Fibroblast of lung (primary cell): ENCODE measurements at regions not wholly inside any gene's neighbourhood (a gene's known extent, or its start where the extent isn't known, plus 50 kb on each side); places are given as distances from the start of the nearest gene placed in this dataset.

Experiments used
- DNase-seq, 2 donors: peaks; one replicate each; pipeline versions ENCODE4 v3.0.0 to v3.0.0-alpha.2; 2010; ENCODE audit warnings: low read depth in 2 of 2
- H2AFZ ChIP-seq: 2 replicates; pipeline ENCODE4 v1.5.1; 2012; ENCODE audit warnings: low read length, control low read depth, inconsistent platforms
- H3K27ac ChIP-seq: 2 replicates; pipeline ENCODE4 v1.5.1; 2011; ENCODE audit warnings: low read length, control low read depth; ENCODE audit not compliant: insufficient read depth
- H3K27me3 ChIP-seq: 2 replicates; pipeline ENCODE4 v1.5.1; 2011; ENCODE audit warnings: mild to moderate bottlenecking, low read length; ENCODE audit not compliant: control insufficient read depth, insufficient read depth
- H3K36me3 ChIP-seq: 2 replicates; pipeline ENCODE4 v1.5.1; 2011; ENCODE audit warnings: low read length; ENCODE audit not compliant: control insufficient read depth, insufficient read depth
- H3K4me1 ChIP-seq: 2 replicates; pipeline ENCODE4 v1.5.1; 2011; ENCODE audit warnings: low read length; ENCODE audit not compliant: control insufficient read depth, insufficient read depth; ENCODE audit errors: extremely low read depth
- H3K4me2 ChIP-seq: 2 replicates; pipeline ENCODE4 v1.5.1; 2011; ENCODE audit warnings: low read length, control low read depth; ENCODE audit not compliant: insufficient read depth; ENCODE audit errors: extremely low read depth
- H3K4me3 ChIP-seq, 4 experiments: fragments of 200-600 bp in 1 of 4; sonication (generic) in 1 of 4; replicated peaks in 1 of 4; 2 replicates each; pipeline ENCODE4 v1.5.1; 2011 to 2016; ENCODE audit warnings: low read length in 4 of 4, low read depth in 3 of 4, mild to moderate bottlenecking in 3 of 4, control low read depth in 2 of 4, inconsistent platforms in 1 of 4, mixed read lengths in 1 of 4; ENCODE audit not compliant: insufficient read depth in 1 of 4; ENCODE audit errors: control extremely low read depth in 1 of 4
- H3K79me2 ChIP-seq: 2 replicates; pipeline ENCODE4 v1.5.1; 2012; ENCODE audit warnings: mild to moderate bottlenecking, low read length, inconsistent platforms; ENCODE audit not compliant: control insufficient read depth, insufficient read depth
- H3K9ac ChIP-seq: 2 replicates; pipeline ENCODE4 v1.5.1; 2011; ENCODE audit warnings: mild to moderate bottlenecking, low read length, control low read depth; ENCODE audit not compliant: insufficient read depth
- H3K9me3 ChIP-seq: 2 replicates; pipeline ENCODE4 v1.5.1; 2012; ENCODE audit warnings: low read depth, low read length; ENCODE audit not compliant: control insufficient read depth, insufficient read depth
- H4K20me1 ChIP-seq: 2 replicates; pipeline ENCODE4 v1.5.1; 2011; ENCODE audit warnings: low read length; ENCODE audit not compliant: control insufficient read depth, insufficient read depth; ENCODE audit errors: extremely low read depth
- EZH2 ChIP-seq: IDR thresholded peaks from 2 replicates; pipeline ENCODE4 v1.5.1; 2012; ENCODE audit warnings: low read length, control low read depth, mild to moderate bottlenecking; ENCODE audit errors: missing control alignments
- TF ChIP-seq, protein P1 (sequence below), 2 donors: IDR thresholded peaks in 1 of 2; conservative IDR thresholded peaks in 1 of 2; 1 replicate in 1 of 2; 2 replicates in 1 of 2; pipeline ENCODE4 v1.5.1; 2011 to 2012; ENCODE audit warnings: low read length in 2 of 2, control low read depth in 1 of 2, inconsistent platforms in 1 of 2, low read depth in 1 of 2, mild to moderate bottlenecking in 1 of 2

DNA sequence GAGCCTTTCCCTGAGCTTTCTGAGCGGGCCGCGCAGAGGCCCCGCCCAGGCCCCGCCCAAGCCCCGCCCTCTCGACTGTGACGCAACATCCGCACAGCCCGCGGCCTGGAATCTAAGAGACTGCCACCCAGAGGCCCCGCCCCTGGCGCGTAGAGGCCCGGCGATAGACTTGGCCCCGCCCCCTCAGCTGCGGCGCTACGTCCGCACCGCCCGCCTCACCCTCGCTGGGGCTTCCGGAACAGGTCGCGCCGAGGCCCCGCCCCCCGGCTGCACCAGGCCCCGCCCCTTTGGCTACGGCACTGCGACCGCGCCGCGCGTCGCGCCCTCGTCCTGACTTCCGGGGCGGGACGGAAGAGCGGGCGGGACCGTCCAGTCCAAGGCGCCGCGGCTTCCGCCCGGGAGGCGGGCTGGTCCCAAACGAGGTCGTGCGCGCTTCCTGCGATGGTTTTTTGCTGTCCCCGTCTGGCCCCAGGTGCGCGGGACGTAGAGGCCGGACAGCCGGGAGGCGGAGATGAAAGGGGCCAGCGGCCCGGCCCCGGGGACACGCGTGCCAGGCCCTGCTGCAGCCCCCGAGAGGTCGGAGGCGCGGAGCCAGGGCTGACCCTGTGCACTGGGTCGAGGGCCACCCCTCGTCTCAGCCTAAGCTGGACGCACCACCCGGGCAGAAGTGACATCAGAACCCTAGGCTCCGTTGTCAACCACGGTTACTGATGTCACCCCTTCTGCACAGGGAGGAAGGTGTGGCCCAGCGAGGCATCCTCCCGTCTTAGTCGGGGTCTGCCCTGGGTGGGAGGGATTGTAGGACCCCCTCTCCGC lies 59.0 kb upstream of the WNT7B start:
- TF ChIP-seq, protein P1, sequence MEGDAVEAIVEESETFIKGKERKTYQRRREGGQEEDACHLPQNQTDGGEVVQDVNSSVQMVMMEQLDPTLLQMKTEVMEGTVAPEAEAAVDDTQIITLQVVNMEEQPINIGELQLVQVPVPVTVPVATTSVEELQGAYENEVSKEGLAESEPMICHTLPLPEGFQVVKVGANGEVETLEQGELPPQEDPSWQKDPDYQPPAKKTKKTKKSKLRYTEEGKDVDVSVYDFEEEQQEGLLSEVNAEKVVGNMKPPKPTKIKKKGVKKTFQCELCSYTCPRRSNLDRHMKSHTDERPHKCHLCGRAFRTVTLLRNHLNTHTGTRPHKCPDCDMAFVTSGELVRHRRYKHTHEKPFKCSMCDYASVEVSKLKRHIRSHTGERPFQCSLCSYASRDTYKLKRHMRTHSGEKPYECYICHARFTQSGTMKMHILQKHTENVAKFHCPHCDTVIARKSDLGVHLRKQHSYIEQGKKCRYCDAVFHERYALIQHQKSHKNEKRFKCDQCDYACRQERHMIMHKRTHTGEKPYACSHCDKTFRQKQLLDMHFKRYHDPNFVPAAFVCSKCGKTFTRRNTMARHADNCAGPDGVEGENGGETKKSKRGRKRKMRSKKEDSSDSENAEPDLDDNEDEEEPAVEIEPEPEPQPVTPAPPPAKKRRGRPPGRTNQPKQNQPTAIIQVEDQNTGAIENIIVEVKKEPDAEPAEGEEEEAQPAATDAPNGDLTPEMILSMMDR (conservative IDR thresholded peaks at IDR 0.05 in 1 of 2, IDR thresholded peaks at IDR 0.05 in 1 of 2; ENCODE audit: low read depth in 1 of 2, low read length in 2 of 2), result no peak
- no peak for TF ChIP-seq EZH2
- Histone ChIP-seq H3K4me3 (peak overlapping the region; percentile 67 to 91 (median 72)), H3K27ac (peak overlapping the region; percentile 97), H3K9me3 (no peaks in the 10 kb centered on the region), H3K36me3 (no peaks in the 10 kb centered on the region), H3K4me1 (peaks cover 6% of the 10 kb centered on the region), H3K79me2 (peaks cover 10% of the 10 kb centered on the region), H3K27me3 (no peaks in the 10 kb centered on the region), H2AFZ (no peak overlapping the region), H4K20me1 (no peaks in the 10 kb centered on the region), H3K4me2 (peak overlapping the region; percentile 100), H3K9ac (peak overlapping the region; percentile 75)
- DNase-seq, result peak; percentile 97 to 99

DNA sequence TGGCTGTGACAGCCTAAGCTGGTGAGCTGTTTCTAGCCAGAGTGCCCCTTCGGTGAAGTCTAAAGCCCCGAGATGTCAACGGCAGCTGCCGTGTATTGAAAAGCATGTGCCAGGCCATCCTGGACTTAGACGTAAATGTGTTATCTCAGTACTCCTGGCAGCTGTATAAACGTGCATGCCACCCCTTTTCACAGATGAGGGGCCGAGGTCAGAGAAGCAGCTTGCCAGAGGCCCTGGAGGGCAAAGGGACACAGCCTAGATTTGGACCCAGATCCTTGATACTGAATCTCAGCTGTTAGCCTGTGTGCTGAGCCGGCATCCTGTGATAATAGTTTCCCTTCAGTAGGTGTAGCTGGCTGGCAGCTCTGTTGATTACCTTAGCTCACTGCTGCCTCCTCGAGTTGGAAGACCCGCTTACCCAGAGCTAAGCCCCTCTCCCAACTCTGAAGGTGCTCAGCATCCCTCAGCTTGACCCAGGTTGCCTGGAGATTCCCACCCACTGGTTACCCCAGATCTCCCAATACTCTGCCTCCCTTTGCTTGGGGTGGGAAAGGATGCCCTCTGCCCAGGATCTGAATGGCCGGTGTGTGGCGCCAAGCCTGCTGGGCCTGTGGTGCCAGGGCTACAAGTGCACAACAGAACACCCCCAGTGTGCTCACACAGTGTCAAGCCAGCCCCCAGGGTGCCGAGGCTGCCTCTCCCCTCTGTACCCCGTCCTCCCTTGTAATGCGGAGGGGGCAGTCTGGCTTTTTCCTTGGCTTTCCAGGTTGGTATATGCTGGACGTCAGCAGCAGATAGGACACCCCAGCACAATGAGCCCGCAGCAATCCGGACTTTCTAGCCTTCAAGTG lies 59.8 kb upstream of the WNT7B start:
- H3K4me3 ChIP-seq, result peak overlapping the region; percentile 67 to 91 (median 72)
- no peak overlapping the region for H2AFZ ChIP-seq
- peak overlapping the region; percentile 100 for H3K4me2 ChIP-seq
- H4K20me1 ChIP-seq, result no peaks in the 10 kb centered on the region
- peak overlapping the region; percentile 75 for H3K9ac ChIP-seq
- TF ChIP-seq EZH2, result no peak
- TF ChIP-seq, protein P1 (conservative IDR thresholded peaks at IDR 0.05 in 1 of 2, IDR thresholded peaks at IDR 0.05 in 1 of 2; ENCODE audit: low read depth in 1 of 2, low read length in 2 of 2), result peak in 1 of 2 donors; percentile 10
- H3K79me2 ChIP-seq, result peaks cover 12% of the 10 kb centered on the region
- no peaks in the 10 kb centered on the region for H3K36me3 ChIP-seq
- H3K27ac ChIP-seq, result peak overlapping the region; percentile 97
- H3K9me3 ChIP-seq, result no peaks in the 10 kb centered on the region
- H3K27me3 ChIP-seq, result no peaks in the 10 kb centered on the region
- DNase-seq, result peak in 1 of 2 donors; percentile 49
- H3K4me1 ChIP-seq, result peaks cover 6% of the 10 kb centered on the region

DNA sequence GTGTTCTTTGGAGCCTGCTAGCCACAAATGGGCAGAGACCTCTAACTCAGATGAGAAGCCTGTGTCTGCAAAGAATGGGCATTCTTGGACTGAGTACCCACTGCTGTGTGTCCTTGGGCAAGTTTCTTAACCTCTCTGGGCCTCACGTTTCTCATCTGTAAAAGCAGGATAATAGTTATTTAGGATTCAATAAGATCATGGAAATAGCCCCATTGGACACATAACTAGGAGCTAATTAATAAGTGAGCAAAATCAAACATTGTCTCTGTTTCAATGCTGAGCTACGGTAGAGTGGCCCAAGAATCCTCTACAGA lies 61.2 kb upstream of the WNT7B start:
- Histone ChIP-seq H4K20me1 (no peaks in the 10 kb centered on the region), H2AFZ (no peak overlapping the region), H3K36me3 (no peaks in the 10 kb centered on the region), H3K27me3 (no peaks in the 10 kb centered on the region), H3K9me3 (no peaks in the 10 kb centered on the region), H3K4me1 (peaks cover 13% of the 10 kb centered on the region), H3K4me3 (no peak overlapping the region), H3K9ac (no peak overlapping the region), H3K79me2 (peaks cover 20% of the 10 kb centered on the region), H3K27ac (no peak overlapping the region), H3K4me2 (no peak overlapping the region)
- DNase-seq, result no peak
- no peak for TF ChIP-seq EZH2
- TF ChIP-seq, protein P1 (conservative IDR thresholded peaks at IDR 0.05 in 1 of 2, IDR thresholded peaks at IDR 0.05 in 1 of 2; ENCODE audit: low read depth in 1 of 2, low read length in 2 of 2), result no peak
